Activated naive CD8-positive, alpha-beta T cell (primary cell): ENCODE measurements at regions not wholly inside any gene's neighbourhood (a gene's known extent, or its start where the extent isn't known, plus 50 kb on each side); places are given as distances from the start of the nearest gene placed in this dataset.
"Not testable (repeated sequence)": the region's sequence is repeated elsewhere in the genome, so short reads cannot be mapped to it uniquely, and the experiment has no call there.

Experiments
- H3K27ac Mint-ChIP-seq: one replicate; pipeline ENCODE4 v1.8.0; 2021; ENCODE audit warnings: mixed read lengths
- H3K27me3 Mint-ChIP-seq: one replicate; pipeline ENCODE4 v1.8.0; 2021; ENCODE audit warnings: mixed read lengths
- H3K36me3 Mint-ChIP-seq: one replicate; pipeline ENCODE4 v1.8.0; 2021; ENCODE audit warnings: mixed read lengths
- H3K4me1 Mint-ChIP-seq: one replicate; pipeline ENCODE4 v1.8.0; 2021; ENCODE audit warnings: low read depth, mixed read lengths
- H3K4me3 Mint-ChIP-seq: one replicate; pipeline ENCODE4 v1.8.0; 2021; ENCODE audit warnings: mild to moderate bottlenecking, mixed read lengths
- H3K9me3 Mint-ChIP-seq: one replicate; pipeline ENCODE4 v1.8.0; 2021; ENCODE audit warnings: low read depth, mixed read lengths

- Mint-ChIP-seq H3K36me3 (no peaks in the 10 kb centered on the region), H3K9me3 (peaks cover 1% of the 10 kb centered on the region), H3K27me3 (no peaks in the 10 kb centered on the region), H3K4me3 (no peak overlapping the region), H3K4me1 (no peaks in the 10 kb centered on the region), H3K27ac (no peak overlapping the region)
Observed at GRCh38 chrX:123093792-123094191, 90.3 kb upstream of the GRIA3 start.

DNA sequence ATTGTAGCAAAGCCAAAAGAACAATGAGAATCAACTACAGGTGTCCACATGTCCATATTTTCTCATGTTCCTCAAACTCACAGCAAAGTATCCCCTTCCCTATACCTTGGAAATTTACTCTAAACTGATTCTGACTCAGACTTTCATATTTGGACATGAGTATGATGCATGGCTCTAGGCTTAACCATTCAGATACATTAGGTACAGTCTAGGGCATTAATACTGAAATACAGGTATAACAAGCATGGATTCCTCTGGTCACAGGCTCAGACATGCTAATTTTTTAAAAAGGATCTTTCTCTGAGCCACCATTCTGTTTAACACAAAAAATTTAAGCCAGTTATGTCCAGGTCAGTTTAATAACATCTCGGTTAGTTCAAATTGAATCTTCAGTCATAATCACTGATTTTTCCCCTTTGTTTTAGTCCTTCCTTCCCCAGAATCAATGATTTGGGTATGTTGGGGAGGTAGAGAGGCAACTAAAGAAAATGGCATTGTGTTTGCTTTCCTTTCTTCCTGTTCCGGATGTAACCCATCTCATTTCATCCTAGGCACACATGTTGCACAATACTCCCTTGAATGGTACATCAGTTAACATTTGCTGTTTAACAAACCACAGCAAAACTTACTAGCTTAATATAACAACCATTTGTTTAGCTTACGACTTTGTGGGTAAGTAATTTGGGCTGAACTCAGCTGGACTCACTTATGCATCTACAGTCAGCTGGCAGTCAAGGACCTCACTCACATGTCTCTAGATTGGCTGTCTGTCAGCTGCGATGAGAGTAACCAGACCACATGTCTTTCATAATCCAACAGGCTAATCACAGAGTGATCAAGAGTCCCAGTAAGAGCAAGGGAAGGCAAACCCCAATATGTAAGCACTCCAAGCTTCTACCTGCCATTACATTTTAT lies 75.3 kb upstream of the GRIA3 start:
- Mint-ChIP-seq H3K9me3 (no peaks in the 10 kb centered on the region), H3K4me1 (no peaks in the 10 kb centered on the region)

DNA sequence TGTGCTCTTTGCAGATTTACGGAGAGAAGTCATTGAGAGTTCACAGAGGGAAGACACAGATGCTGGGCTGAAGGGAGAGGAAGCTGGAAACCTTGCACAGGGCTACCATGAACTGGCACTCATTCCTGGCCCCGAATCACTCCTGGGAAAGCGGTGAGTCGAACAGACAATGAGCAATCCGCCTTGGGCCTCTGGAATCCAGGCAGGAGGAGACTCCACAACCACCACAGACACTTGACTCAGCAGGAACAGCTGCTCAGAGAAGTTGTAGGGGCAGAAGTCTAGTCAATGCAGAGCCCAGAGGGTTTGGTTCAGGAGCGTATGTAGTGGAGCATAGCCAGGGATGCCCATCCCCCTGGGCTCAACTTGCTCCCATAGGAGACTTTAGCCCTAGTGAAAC lies 62.8 kb upstream of the GRIA3 start:
- no peaks in the 10 kb centered on the region for H3K27me3 Mint-ChIP-seq
- H3K9me3 Mint-ChIP-seq = no peaks in the 10 kb centered on the region
- no peak overlapping the region for H3K27ac Mint-ChIP-seq
- no peak overlapping the region for H3K4me3 Mint-ChIP-seq
- no peaks in the 10 kb centered on the region for H3K4me1 Mint-ChIP-seq
- no peaks in the 10 kb centered on the region for H3K36me3 Mint-ChIP-seq

More for the DNA sequence above, 75.3 kb upstream of the GRIA3 start:
- Mint-ChIP-seq H3K36me3 (no peaks in the 10 kb centered on the region), H3K27ac (no peak overlapping the region), H3K27me3 (no peaks in the 10 kb centered on the region), H3K4me3 (no peak overlapping the region)

DNA sequence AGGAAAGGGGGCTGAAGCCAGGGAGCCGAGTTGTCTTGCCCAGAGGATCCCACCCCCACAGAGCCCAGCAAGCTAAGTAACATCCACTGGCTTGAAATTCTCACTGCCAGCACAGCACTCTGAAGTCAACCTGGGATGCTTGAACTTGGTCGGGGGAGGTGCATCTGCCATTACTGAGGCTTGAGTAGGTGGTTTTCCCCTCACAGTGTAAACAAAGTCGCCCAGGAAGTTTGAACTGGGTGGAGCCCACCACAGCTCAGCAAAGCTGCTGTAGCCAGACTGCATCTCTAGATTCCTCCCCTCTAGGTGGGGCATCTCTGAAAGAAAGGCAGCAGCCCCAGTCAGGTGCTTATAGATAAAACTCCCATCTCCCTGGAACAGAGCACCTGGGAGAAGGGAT lies 54.3 kb upstream of the GRIA3 start:
- not testable (repeated sequence) for H3K4me1 Mint-ChIP-seq, H3K27me3 Mint-ChIP-seq, H3K9me3 Mint-ChIP-seq, H3K27ac Mint-ChIP-seq, H3K4me3 Mint-ChIP-seq, H3K36me3 Mint-ChIP-seq
